Nephron (organoid): ENCODE measurements at regions not wholly inside any gene's neighbourhood (a gene's known extent, or its start where the extent isn't known, plus 50 kb on each side); places are given as distances from the start of the nearest gene placed in this dataset.
"Not testable (repeated sequence)": the region's sequence is repeated elsewhere in the genome, so short reads cannot be mapped to it uniquely, and the experiment has no call there.

Experiments
- H3K27ac Mint-ChIP-seq, 3 experiments: 2 replicates each; pipeline ENCODE4 v1.8.0; 2020; ENCODE audit warnings: mixed read lengths in 3 of 3, mild to moderate bottlenecking in 2 of 3, moderate library complexity in 1 of 3
- H3K27me3 Mint-ChIP-seq: 2 replicates; pipeline ENCODE4 v1.8.0; 2021; ENCODE audit warnings: low read depth, mild to moderate bottlenecking, moderate library complexity, mixed read lengths
- H3K36me3 Mint-ChIP-seq: 2 replicates; pipeline ENCODE4 v1.8.0; 2020; ENCODE audit warnings: low read depth, mixed read lengths
- H3K4me1 Mint-ChIP-seq: 2 replicates; pipeline ENCODE4 v1.8.0; 2020; ENCODE audit warnings: mixed read lengths
- H3K4me3 Mint-ChIP-seq, 3 experiments: 2 replicates each; pipeline ENCODE4 v1.8.0; 2020; ENCODE audit warnings: mild to moderate bottlenecking in 3 of 3, mixed read lengths in 3 of 3, moderate library complexity in 2 of 3
- H3K9me3 Mint-ChIP-seq: 2 replicates; pipeline ENCODE4 v1.8.0; 2020; ENCODE audit warnings: mixed read lengths
- CTCF ChIP-seq, 3 experiments: fragments of 200-600 bp; sonication (generic); IDR thresholded peaks; one replicate each; pipeline ENCODE4 v1.5.0; 2021; ENCODE audit warnings: antibody characterized with exemption in 3 of 3; ENCODE audit not compliant: unreplicated experiment in 3 of 3

GRCh38 chr4:27075603-27076002, 215.0 kb downstream of the STIM2 start:
- not testable (repeated sequence) for H3K4me1 Mint-ChIP-seq, H3K27me3 Mint-ChIP-seq, H3K27ac Mint-ChIP-seq, H3K36me3 Mint-ChIP-seq, H3K9me3 Mint-ChIP-seq, H3K4me3 Mint-ChIP-seq

GRCh38 chr4:27078934-27079455, 218.4 kb downstream of the STIM2 start:
- Mint-ChIP-seq H3K4me3 (no peak overlapping the region), H3K27me3 (peaks cover 27% of the 10 kb centered on the region), H3K36me3 (no peaks in the 10 kb centered on the region), H3K4me1 (peaks cover 11% of the 10 kb centered on the region), H3K9me3 (peaks cover 6% of the 10 kb centered on the region), H3K27ac (no peak overlapping the region)
- no peak for TF ChIP-seq CTCF (IDR thresholded peaks at IDR 0.05; ENCODE audit: unreplicated experiment in 3 of 3)

- Mint-ChIP-seq H3K27ac (no peak overlapping the region), H3K36me3 (no peaks in the 10 kb centered on the region), H3K4me3 (no peak overlapping the region), H3K4me1 (peaks cover 24% of the 10 kb centered on the region), H3K9me3 (peaks cover 6% of the 10 kb centered on the region), H3K27me3 (peaks cover 47% of the 10 kb centered on the region)
- TF ChIP-seq CTCF (IDR thresholded peaks at IDR 0.05; ENCODE audit: unreplicated experiment in 3 of 3) = no peak
Observed at GRCh38 chr4:27081675-27082586, 221.3 kb downstream of the STIM2 start.

GRCh38 chr4:27082776-27083175, 222.1 kb downstream of the STIM2 start:
- Mint-ChIP-seq H3K4me3 (no peak overlapping the region), H3K9me3 (peaks cover 6% of the 10 kb centered on the region), H3K27me3 (peaks cover 53% of the 10 kb centered on the region), H3K36me3 (no peaks in the 10 kb centered on the region), H3K4me1 (peaks cover 24% of the 10 kb centered on the region), H3K27ac (no peak overlapping the region)
- no peak for TF ChIP-seq CTCF (IDR thresholded peaks at IDR 0.05; ENCODE audit: unreplicated experiment in 3 of 3)

GRCh38 chr4:27084685-27085361, 224.2 kb downstream of the STIM2 start:
- Mint-ChIP-seq H3K27ac (no peak overlapping the region), H3K4me3 (peak overlapping the region; percentile 55 to 63 (median 60)), H3K27me3 (peaks cover 64% of the 10 kb centered on the region), H3K36me3 (no peaks in the 10 kb centered on the region), H3K4me1 (peaks cover 24% of the 10 kb centered on the region), H3K9me3 (peaks cover 3% of the 10 kb centered on the region)
- peak in 1 of 3 experiments; percentile 27 for TF ChIP-seq CTCF (IDR thresholded peaks at IDR 0.05; ENCODE audit: unreplicated experiment in 3 of 3)

GRCh38 chr4:27085396-27085795, 224.8 kb downstream of the STIM2 start:
- H3K36me3 Mint-ChIP-seq = no peaks in the 10 kb centered on the region
- peak overlapping the region; percentile 55 to 63 (median 60) for H3K4me3 Mint-ChIP-seq
- H3K27ac Mint-ChIP-seq = no peak overlapping the region
- TF ChIP-seq CTCF (IDR thresholded peaks at IDR 0.05; ENCODE audit: unreplicated experiment in 3 of 3) = no peak
- peaks cover 24% of the 10 kb centered on the region for H3K4me1 Mint-ChIP-seq
- peaks cover 1% of the 10 kb centered on the region for H3K9me3 Mint-ChIP-seq
- H3K27me3 Mint-ChIP-seq = peaks cover 69% of the 10 kb centered on the region
